HEK293 (cell line): ENCODE measurements at regions not wholly inside any gene's neighbourhood (a gene's known extent, or its start where the extent isn't known, plus 50 kb on each side); places are given as distances from the start of the nearest gene placed in this dataset.

Experiments
- CTCF ChIA-PET: fragments of 350-600 bp; formaldehyde crosslinking; extraction: SDS; loops from one replicate; lab custom pipeline; 2021; ENCODE audit warnings: antibody characterized with exemption; lab: Yijun Ruan, JAX
- POLR2A ChIA-PET: fragments of 300-600 bp; formaldehyde crosslinking; extraction: SDS; loops from one replicate; lab custom pipeline; 2020; ENCODE audit warnings: antibody characterized with exemption, inconsistent platforms; lab: Yijun Ruan, JAX
- H3K27ac ChIP-seq: fragments of 200-500 bp; sonication (Bioruptor generic); 2 replicates; pipeline ENCODE4 v1.5.1; 2014; ENCODE audit warnings: low read depth, low read length, control low read depth, inconsistent platforms; ENCODE audit errors: extremely low read depth
- H3K36me3 ChIP-seq, 2 experiments: fragments of 200-500 bp in 1 of 2; sonication (Bioruptor generic) in 1 of 2; 1 replicate in 1 of 2; 2 replicates in 1 of 2; pipeline ENCODE4 v1.5.1; 2014 to 2017; ENCODE audit warnings: inconsistent platforms in 2 of 2, low read length in 2 of 2; ENCODE audit not compliant: control insufficient read depth in 2 of 2, insufficient read depth in 1 of 2
- H3K4me1 ChIP-seq: fragments of 200-500 bp; sonication (Bioruptor generic); 2 replicates; pipeline ENCODE4 v1.5.1; 2014; ENCODE audit warnings: mild to moderate bottlenecking, low read length, inconsistent platforms; ENCODE audit not compliant: control insufficient read depth, insufficient read depth
- H3K4me3 ChIP-seq: 2 replicates; pipeline ENCODE4 v1.5.1; 2011; ENCODE audit warnings: low read depth, mild to moderate bottlenecking, control low read depth, low read length, moderate library complexity
- H3K9me3 ChIP-seq: fragments of 200-500 bp; sonication (Bioruptor generic); 2 replicates; pipeline ENCODE4 v1.5.1; 2014; ENCODE audit warnings: low read depth, low read length, inconsistent platforms; ENCODE audit not compliant: control insufficient read depth, insufficient read depth
- ATF2 ChIP-seq: fragments of 450-650 bp; formaldehyde crosslinking; IDR thresholded peaks from 2 replicates; pipeline ENCODE4 v1.5.1; 2016; ENCODE audit warnings: missing biosample characterization, missing genetic modification characterization, low read depth
- EGR2 ChIP-seq: fragments of 450-650 bp; formaldehyde crosslinking; IDR thresholded peaks from 2 replicates; pipeline ENCODE4 v1.5.1; 2016; ENCODE audit warnings: low read depth, missing biosample characterization, missing genetic modification characterization
- GLIS2 ChIP-seq: fragments of 450-650 bp; formaldehyde crosslinking; IDR thresholded peaks from 2 replicates; pipeline ENCODE4 v1.5.1; 2016; ENCODE audit warnings: missing biosample characterization, missing genetic modification characterization
- HIC1 ChIP-seq: fragments of 450-650 bp; formaldehyde crosslinking; IDR thresholded peaks from 2 replicates; pipeline ENCODE4 v1.5.1; 2016; ENCODE audit warnings: missing biosample characterization, missing genetic modification characterization
- HOXD13 ChIP-seq: sonication (generic); formaldehyde crosslinking; IDR thresholded peaks from 2 replicates; pipeline ENCODE4 v1.8.0; 2022; ENCODE audit warnings: missing genetic modification reagents, borderline replicate concordance
- IKZF3 ChIP-seq: fragments of 450-650 bp; IDR thresholded peaks from 2 replicates; pipeline ENCODE4 v1.5.0; 2018; ENCODE audit warnings: missing biosample characterization, mild to moderate bottlenecking, missing genetic modification characterization, moderate library complexity
- OVOL3 ChIP-seq: fragments of 450-650 bp; formaldehyde crosslinking; IDR thresholded peaks from 2 replicates; pipeline ENCODE4 v1.5.1; 2016; ENCODE audit warnings: missing biosample characterization, missing genetic modification characterization
- PBX3 ChIP-seq: sonication (generic); formaldehyde crosslinking; IDR thresholded peaks from 2 replicates; pipeline ENCODE4 v1.8.1; 2022; ENCODE audit warnings: mild to moderate bottlenecking, moderate library complexity, missing genetic modification reagents
- SCRT1 ChIP-seq: fragments of 450-650 bp; formaldehyde crosslinking; IDR thresholded peaks from 2 replicates; pipeline ENCODE4 v1.5.1; 2016; ENCODE audit warnings: missing biosample characterization, missing genetic modification characterization, borderline replicate concordance
- YY2 ChIP-seq: fragments of 450-650 bp; formaldehyde crosslinking; IDR thresholded peaks from 2 replicates; pipeline ENCODE4 v1.5.1; 2016; ENCODE audit warnings: missing biosample characterization, missing genetic modification characterization
- ZBTB20 ChIP-seq: fragments of 450-650 bp; formaldehyde crosslinking; IDR thresholded peaks from 2 replicates; pipeline ENCODE4 v1.5.1; 2016; ENCODE audit warnings: missing biosample characterization, missing genetic modification characterization
- ZBTB7A ChIP-seq: fragments of 450-650 bp; formaldehyde crosslinking; IDR thresholded peaks from 2 replicates; pipeline ENCODE4 v1.5.1; 2016; ENCODE audit warnings: low read depth, missing biosample characterization, missing genetic modification characterization
- ZNF146 ChIP-seq: fragments of 450-650 bp; formaldehyde crosslinking; IDR thresholded peaks from 2 replicates; pipeline ENCODE4 v1.5.1; 2016; ENCODE audit warnings: missing biosample characterization, missing genetic modification characterization
- ZNF221 ChIP-seq: fragments of 450-650 bp; formaldehyde crosslinking; IDR thresholded peaks from 2 replicates; pipeline ENCODE4 v1.5.1; 2017; ENCODE audit warnings: missing biosample characterization, missing genetic modification characterization, borderline replicate concordance
- ZNF223 ChIP-seq: fragments of 450-650 bp; formaldehyde crosslinking; IDR thresholded peaks from 2 replicates; pipeline ENCODE4 v1.5.1; 2016; ENCODE audit warnings: missing biosample characterization, missing genetic modification characterization
- ZNF341 ChIP-seq: fragments of 450-650 bp; formaldehyde crosslinking; IDR thresholded peaks from 2 replicates; pipeline ENCODE4; 2016; ENCODE audit warnings: low read depth, missing biosample characterization, missing genetic modification characterization
- ZNF510 ChIP-seq: fragments of 450-650 bp; formaldehyde crosslinking; IDR thresholded peaks from 2 replicates; pipeline ENCODE4 v1.5.1; 2018; ENCODE audit warnings: mild to moderate bottlenecking, missing genetic modification characterization, missing biosample characterization; ENCODE audit not compliant: insufficient replicate concordance
- ZNF529 ChIP-seq: fragments of 450-650 bp; formaldehyde crosslinking; IDR thresholded peaks from 2 replicates; pipeline ENCODE4 v1.5.1; 2017; ENCODE audit warnings: missing genetic modification characterization, missing biosample characterization; ENCODE audit not compliant: insufficient replicate concordance
- ZNF548 ChIP-seq: fragments of 450-650 bp; formaldehyde crosslinking; IDR thresholded peaks from 2 replicates; pipeline ENCODE4 v1.5.1; 2016; ENCODE audit warnings: missing biosample characterization, missing genetic modification characterization
- ZNF560 ChIP-seq: fragments of 450-650 bp; formaldehyde crosslinking; IDR thresholded peaks from 2 replicates; pipeline ENCODE4 v1.5.1; 2017; ENCODE audit warnings: missing biosample characterization, missing genetic modification characterization, borderline replicate concordance
- ZNF580 ChIP-seq: fragments of 450-650 bp; formaldehyde crosslinking; IDR thresholded peaks from 2 replicates; pipeline ENCODE4 v1.5.1; 2016; ENCODE audit warnings: missing biosample characterization, missing genetic modification characterization
- ZNF610 ChIP-seq: fragments of 450-650 bp; formaldehyde crosslinking; IDR thresholded peaks from 2 replicates; pipeline ENCODE4 v1.5.1; 2016; ENCODE audit warnings: missing biosample characterization, missing genetic modification characterization, borderline replicate concordance
- ZNF785 ChIP-seq: fragments of 450-650 bp; formaldehyde crosslinking; IDR thresholded peaks from 2 replicates; pipeline ENCODE4 v1.5.1; 2016; ENCODE audit warnings: missing biosample characterization, missing genetic modification characterization

GRCh38 chr20:50265245-50265946, 74.8 kb downstream of the CEBPB start:
- no peak overlapping the region for H3K27ac ChIP-seq
- no peaks in the 10 kb centered on the region for H3K36me3 ChIP-seq
- TF ChIP-seq ZNF510 (tag by site-specific recombination) (no peak), PBX3 (no peak), ZNF221 (no peak), ZBTB20 (no peak), ZNF560 (tag by site-specific recombination) (no peak), ZNF146 (tag by site-specific recombination) (no peak), GLIS2 (no peak), HOXD13 (CRISPR knock-in tag) (no peak)
- TF ChIP-seq, all 188 proteins: peak for 0
- no peaks in the 10 kb centered on the region for H3K4me1 ChIP-seq
- CTCF ChIA-PET, result no interaction called here
- no peak overlapping the region for H3K4me3 ChIP-seq
- no peaks in the 10 kb centered on the region for H3K9me3 ChIP-seq
- POLR2A ChIA-PET, result no interaction called here

- H3K27ac ChIP-seq, result no peak overlapping the region
- H3K4me1 ChIP-seq, result no peaks in the 10 kb centered on the region
- POLR2A ChIA-PET, result no interaction called here
- TF ChIP-seq ZNF341 (tag by site-specific recombination) (no peak), ZNF223 (tag by site-specific recombination) (no peak), OVOL3 (tag by site-specific recombination) (no peak), ZBTB7A (no peak), EGR2 (tag by site-specific recombination) (no peak), ZNF610 (tag by site-specific recombination) (no peak), SCRT1 (tag by site-specific recombination) (no peak), ZNF580 (tag by site-specific recombination) (no peak), ZNF785 (no peak), HIC1 (tag by site-specific recombination) (no peak), ATF2 (no peak), GLIS2 (no peak), YY2 (tag by site-specific recombination) (no peak), IKZF3 (no peak), ZNF548 (tag by site-specific recombination) (no peak), ZNF529 (tag by site-specific recombination) (no peak)
- CTCF ChIA-PET, result no interaction called here
- H3K36me3 ChIP-seq, result no peaks in the 10 kb centered on the region
- no peaks in the 10 kb centered on the region for H3K9me3 ChIP-seq
- H3K4me3 ChIP-seq, result no peak overlapping the region
Observed at GRCh38 chr20:50266293-50267040, 75.8 kb downstream of the CEBPB start.
